DND-41 (cell line): ENCODE measurements at regions not wholly inside any gene's neighbourhood (a gene's known extent, or its start where the extent isn't known, plus 50 kb on each side); places are given as distances from the start of the nearest gene placed in this dataset.

Experiments used
- ATAC-seq: fragments of 200-7000 bp; cut with Tn5 transposase; 3 replicates; pipeline ENCODE4 v1.9.1; 2021; ENCODE audit warnings: low read depth; ENCODE audit not compliant: insufficient read depth
- DNase-seq: peaks from one replicate; pipeline ENCODE4 v3.0.0-alpha.2; 2020
- H2AFZ ChIP-seq: 2 replicates; pipeline ENCODE4 v1.6.0; 2012; ENCODE audit warnings: low read depth, low read length
- H3K27ac ChIP-seq: 2 replicates; pipeline ENCODE4 v1.5.1; 2012; ENCODE audit warnings: low read length, inconsistent platforms
- H3K27me3 ChIP-seq: fragments of 200-600 bp; sonication (generic); 2 replicates; pipeline ENCODE4 v1.6.0; 2012; ENCODE audit warnings: low read length, mild to moderate bottlenecking, inconsistent platforms; ENCODE audit not compliant: insufficient read depth, poor library complexity
- H3K36me3 ChIP-seq: 2 replicates; pipeline ENCODE4 v1.5.1; 2012; ENCODE audit warnings: low read length, inconsistent platforms; ENCODE audit not compliant: insufficient read depth
- H3K4me1 ChIP-seq: 2 replicates; pipeline ENCODE4 v1.5.1; 2012; ENCODE audit warnings: mild to moderate bottlenecking, low read length; ENCODE audit not compliant: insufficient read depth
- H3K4me2 ChIP-seq: 2 replicates; pipeline ENCODE4 v1.6.0; 2012; ENCODE audit warnings: mild to moderate bottlenecking, moderate library complexity, low read length, inconsistent platforms; ENCODE audit not compliant: insufficient read depth
- H3K4me3 ChIP-seq, 2 experiments: fragments of 200-600 bp in 1 of 2; shearing (Covaris generic) in 1 of 2; 2 replicates each; pipeline ENCODE4 v1.5.1; 2012 to 2016; ENCODE audit warnings: inconsistent platforms in 2 of 2, low read length in 2 of 2, mild to moderate bottlenecking in 2 of 2, low read depth in 1 of 2, moderate library complexity in 1 of 2
- H3K79me2 ChIP-seq: 2 replicates; pipeline ENCODE4 v1.6.0; 2012; ENCODE audit warnings: low read length, inconsistent platforms; ENCODE audit not compliant: insufficient read depth
- H3K9ac ChIP-seq: 2 replicates; pipeline ENCODE4 v1.6.0; 2012; ENCODE audit warnings: low read depth, mild to moderate bottlenecking, inconsistent platforms, low read length, moderate library complexity
- H3K9me3 ChIP-seq: 2 replicates; pipeline ENCODE4 v1.5.1; 2012; ENCODE audit warnings: low read length, moderate library complexity, mild to moderate bottlenecking, inconsistent platforms; ENCODE audit not compliant: insufficient read depth, severe bottlenecking
- H4K20me1 ChIP-seq: 2 replicates; pipeline ENCODE4 v1.6.0; 2012; ENCODE audit warnings: low read length; ENCODE audit not compliant: insufficient read depth
- EZH2 ChIP-seq: IDR thresholded peaks from 3 replicates; pipeline ENCODE4 v1.6.1; 2012; ENCODE audit warnings: borderline replicate concordance, low read depth, mild to moderate bottlenecking, moderate library complexity, low read length, inconsistent platforms; ENCODE audit not compliant: severe bottlenecking
- TF ChIP-seq, protein P1 (sequence below): IDR thresholded peaks from 2 replicates; pipeline ENCODE4 v1.5.1; 2012; ENCODE audit warnings: borderline replicate concordance, low read length, moderate library complexity, mild to moderate bottlenecking; ENCODE audit not compliant: poor library complexity, severe bottlenecking; ENCODE audit errors: extremely low read depth

DNA sequence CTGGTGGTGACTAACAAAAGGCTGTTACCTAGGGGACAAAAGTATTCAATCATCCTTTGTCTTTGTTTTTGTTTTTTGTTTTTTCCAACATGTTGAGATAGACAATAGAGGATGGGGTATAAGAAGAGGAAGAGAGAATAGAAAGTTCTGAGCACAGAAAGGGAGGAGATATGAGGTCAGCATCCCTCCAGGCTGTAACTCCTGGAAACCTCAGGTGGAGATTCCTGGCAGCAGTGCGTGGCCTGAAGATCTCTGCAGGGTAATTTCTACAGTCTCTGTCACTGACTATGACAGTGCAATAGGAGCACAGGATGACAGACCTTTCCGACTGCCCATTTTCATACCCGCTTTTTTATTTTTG, 112.1 kb downstream of the ADRB2 start:
- Histone ChIP-seq H3K27ac (no peak overlapping the region), H4K20me1 (no peaks in the 10 kb centered on the region), H3K27me3 (no peaks in the 10 kb centered on the region), H3K4me3 (no peak overlapping the region), H3K9me3 (no peaks in the 10 kb centered on the region), H3K9ac (no peak overlapping the region), H3K79me2 (no peaks in the 10 kb centered on the region), H3K36me3 (no peaks in the 10 kb centered on the region), H3K4me1 (no peaks in the 10 kb centered on the region), H3K4me2 (no peak overlapping the region), H2AFZ (no peak overlapping the region)
- TF ChIP-seq EZH2, result no peak
- TF ChIP-seq, protein P1, sequence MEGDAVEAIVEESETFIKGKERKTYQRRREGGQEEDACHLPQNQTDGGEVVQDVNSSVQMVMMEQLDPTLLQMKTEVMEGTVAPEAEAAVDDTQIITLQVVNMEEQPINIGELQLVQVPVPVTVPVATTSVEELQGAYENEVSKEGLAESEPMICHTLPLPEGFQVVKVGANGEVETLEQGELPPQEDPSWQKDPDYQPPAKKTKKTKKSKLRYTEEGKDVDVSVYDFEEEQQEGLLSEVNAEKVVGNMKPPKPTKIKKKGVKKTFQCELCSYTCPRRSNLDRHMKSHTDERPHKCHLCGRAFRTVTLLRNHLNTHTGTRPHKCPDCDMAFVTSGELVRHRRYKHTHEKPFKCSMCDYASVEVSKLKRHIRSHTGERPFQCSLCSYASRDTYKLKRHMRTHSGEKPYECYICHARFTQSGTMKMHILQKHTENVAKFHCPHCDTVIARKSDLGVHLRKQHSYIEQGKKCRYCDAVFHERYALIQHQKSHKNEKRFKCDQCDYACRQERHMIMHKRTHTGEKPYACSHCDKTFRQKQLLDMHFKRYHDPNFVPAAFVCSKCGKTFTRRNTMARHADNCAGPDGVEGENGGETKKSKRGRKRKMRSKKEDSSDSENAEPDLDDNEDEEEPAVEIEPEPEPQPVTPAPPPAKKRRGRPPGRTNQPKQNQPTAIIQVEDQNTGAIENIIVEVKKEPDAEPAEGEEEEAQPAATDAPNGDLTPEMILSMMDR, result no peak
- ATAC-seq (no peak), DNase-seq (no peak)

DNA sequence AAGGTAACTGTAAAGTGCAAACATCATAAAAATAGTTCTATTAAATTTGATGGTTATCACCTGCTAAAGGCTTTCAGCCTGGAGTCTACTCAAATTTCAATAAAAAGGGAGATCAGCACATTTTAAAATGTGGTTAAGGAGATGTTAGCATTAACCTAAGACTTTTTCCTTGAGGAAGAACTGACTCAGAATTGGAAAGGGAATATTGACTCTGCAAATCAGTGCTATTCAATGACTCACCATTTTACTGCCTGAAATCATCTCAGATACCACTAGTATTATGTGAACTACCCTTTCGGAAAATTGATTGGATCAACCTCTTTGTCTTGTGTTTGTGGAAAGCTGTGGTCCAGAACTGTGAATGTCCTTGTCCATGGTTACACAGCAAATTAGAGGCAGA, 113.3 kb downstream of the ADRB2 start:
- ATAC-seq, result no peak
- Histone ChIP-seq H3K9ac (no peak overlapping the region), H3K27me3 (no peaks in the 10 kb centered on the region), H3K79me2 (no peaks in the 10 kb centered on the region), H2AFZ (no peak overlapping the region), H4K20me1 (no peaks in the 10 kb centered on the region), H3K4me1 (no peaks in the 10 kb centered on the region), H3K36me3 (no peaks in the 10 kb centered on the region), H3K4me3 (no peak overlapping the region), H3K27ac (no peak overlapping the region), H3K9me3 (no peaks in the 10 kb centered on the region), H3K4me2 (no peak overlapping the region)
- no peak for DNase-seq
- TF ChIP-seq EZH2, result no peak
- TF ChIP-seq, protein P1, result no peak

DNA sequence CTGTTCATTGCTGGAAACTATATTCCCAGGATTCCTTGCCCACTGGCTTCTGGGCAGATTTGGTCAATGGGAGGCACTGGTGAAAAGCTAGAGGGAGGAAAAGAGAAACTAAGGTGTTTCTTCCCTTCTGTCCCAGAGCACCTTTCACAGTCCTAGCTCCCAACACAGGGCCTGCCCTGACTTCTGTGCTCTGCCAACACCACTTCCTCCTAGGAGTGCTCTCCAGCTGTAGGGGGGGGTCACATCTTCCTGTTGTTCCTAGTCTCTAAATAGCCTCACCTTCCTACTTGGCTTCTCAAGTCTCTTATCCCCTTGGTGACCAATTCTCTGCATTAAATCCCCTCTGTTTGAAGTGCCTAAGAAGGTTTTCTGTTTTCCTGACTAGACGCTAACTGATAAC, 115.4 kb downstream of the ADRB2 start:
- no peak overlapping the region for H3K4me2 ChIP-seq
- H3K4me3 ChIP-seq, result no peak overlapping the region
- H4K20me1 ChIP-seq, result no peaks in the 10 kb centered on the region
- no peaks in the 10 kb centered on the region for H3K9me3 ChIP-seq
- TF ChIP-seq, protein P1, result no peak
- TF ChIP-seq EZH2, result no peak
- H3K9ac ChIP-seq, result no peak overlapping the region
- H3K27me3 ChIP-seq, result no peaks in the 10 kb centered on the region
- H3K36me3 ChIP-seq, result no peaks in the 10 kb centered on the region
- DNase-seq, result no peak
- H3K79me2 ChIP-seq, result no peaks in the 10 kb centered on the region
- no peak for ATAC-seq
- no peak overlapping the region for H3K27ac ChIP-seq
- no peak overlapping the region for H2AFZ ChIP-seq
- no peaks in the 10 kb centered on the region for H3K4me1 ChIP-seq
